ENCODE measurements at regions not wholly inside any gene's neighbourhood (a gene's known extent, or its start where the extent isn't known, plus 50 kb on each side); places are given as distances from the start of the nearest gene placed in this dataset.

GRCh38 chr4:89469516-89469915 is 161.9 kb upstream of the GPRIN3 start:
- H3K9me3 ChIP-seq (ENCODE audit: control insufficient read depth, insufficient read depth, low read length) = no peaks in the 10 kb centered on the region
- no peaks in the 10 kb centered on the region for H3K27me3 ChIP-seq (ENCODE audit: control insufficient read depth, low read length)
- peak overlapping the region; percentile 37 for H3K4me3 ChIP-seq (ENCODE audit: low read length)
- peaks cover 26% of the 10 kb centered on the region for H3K4me1 ChIP-seq (ENCODE audit: control insufficient read depth, low read length)
- H3K79me2 ChIP-seq (ENCODE audit: control insufficient read depth, low read length) = no peaks in the 10 kb centered on the region
- H3K27ac ChIP-seq (ENCODE audit: low read depth, low read length) = peak overlapping the region; percentile 68
- no peaks in the 10 kb centered on the region for H3K36me3 ChIP-seq (ENCODE audit: control insufficient read depth, low read length)
- no peaks in the 10 kb centered on the region for H3K9me2 ChIP-seq (replicated peaks; ENCODE audit: control insufficient read depth, low read length)
- H3K4me2 ChIP-seq (ENCODE audit: low read length) = peak overlapping the region; percentile 63
- H3F3A ChIP-seq (ENCODE audit: control insufficient read depth, insufficient read depth) = no peaks in the 10 kb centered on the region
- no peak for TF ChIP-seq EZH2phosphoT487 (IDR thresholded peaks at IDR 0.05; ENCODE audit: borderline replicate concordance, low read length)
- TF ChIP-seq CTCF (IDR thresholded peaks at IDR 0.05; ENCODE audit: low read depth, low read length, poor library complexity, severe bottlenecking) = no peak
- H4K20me1 ChIP-seq (ENCODE audit: control insufficient read depth, insufficient read depth, low read depth, low read length) = no peaks in the 10 kb centered on the region

GRCh38 chr4:89468602-89469001 is 161.0 kb upstream of the GPRIN3 start:
- H3F3A ChIP-seq (ENCODE audit: control insufficient read depth, insufficient read depth) = no peaks in the 10 kb centered on the region
- H3K9me2 ChIP-seq (replicated peaks; ENCODE audit: control insufficient read depth, low read length) = no peaks in the 10 kb centered on the region
- H3K79me2 ChIP-seq (ENCODE audit: control insufficient read depth, low read length) = no peaks in the 10 kb centered on the region
- H3K27me3 ChIP-seq (ENCODE audit: control insufficient read depth, low read length) = no peaks in the 10 kb centered on the region
- no peak overlapping the region for H3K27ac ChIP-seq (ENCODE audit: low read depth, low read length)
- H3K9me3 ChIP-seq (ENCODE audit: control insufficient read depth, insufficient read depth, low read length) = no peaks in the 10 kb centered on the region
- H3K4me3 ChIP-seq (ENCODE audit: low read length) = no peak overlapping the region
- TF ChIP-seq EZH2phosphoT487 (IDR thresholded peaks at IDR 0.05; ENCODE audit: borderline replicate concordance, low read length) (no peak), CTCF (IDR thresholded peaks at IDR 0.05; ENCODE audit: low read depth, low read length, poor library complexity, severe bottlenecking) (no peak)
- H3K4me1 ChIP-seq (ENCODE audit: control insufficient read depth, low read length) = peaks cover 26% of the 10 kb centered on the region
- no peaks in the 10 kb centered on the region for H4K20me1 ChIP-seq (ENCODE audit: control insufficient read depth, insufficient read depth, low read depth, low read length)
- no peaks in the 10 kb centered on the region for H3K36me3 ChIP-seq (ENCODE audit: control insufficient read depth, low read length)
- H3K4me2 ChIP-seq (ENCODE audit: low read length) = 0 out of 2 replicates have a peak overlapping the region, but pooled peaks have one; percentile 5

GRCh38 chr4:89463341-89463740 is 155.7 kb upstream of the GPRIN3 start:
- no peaks in the 10 kb centered on the region for H3K9me2 ChIP-seq (replicated peaks; ENCODE audit: control insufficient read depth, low read length)
- H3K4me3 ChIP-seq (ENCODE audit: low read length) = no peak overlapping the region
- H3K79me2 ChIP-seq (ENCODE audit: control insufficient read depth, low read length) = no peaks in the 10 kb centered on the region
- no peaks in the 10 kb centered on the region for H3K36me3 ChIP-seq (ENCODE audit: control insufficient read depth, low read length)
- no peaks in the 10 kb centered on the region for H3K9me3 ChIP-seq (ENCODE audit: control insufficient read depth, insufficient read depth, low read length)
- H4K20me1 ChIP-seq (ENCODE audit: control insufficient read depth, insufficient read depth, low read depth, low read length) = no peaks in the 10 kb centered on the region
- no peak overlapping the region for H3K27ac ChIP-seq (ENCODE audit: low read depth, low read length)
- no peak overlapping the region for H3K4me2 ChIP-seq (ENCODE audit: low read length)
- H3K27me3 ChIP-seq (ENCODE audit: control insufficient read depth, low read length) = no peaks in the 10 kb centered on the region
- no peaks in the 10 kb centered on the region for H3F3A ChIP-seq (ENCODE audit: control insufficient read depth, insufficient read depth)
- TF ChIP-seq EZH2phosphoT487 (IDR thresholded peaks at IDR 0.05; ENCODE audit: borderline replicate concordance, low read length) = no peak
- TF ChIP-seq CTCF (IDR thresholded peaks at IDR 0.05; ENCODE audit: low read depth, low read length, poor library complexity, severe bottlenecking) = no peak
- peaks cover under 1% of the 10 kb centered on the region for H3K4me1 ChIP-seq (ENCODE audit: control insufficient read depth, low read length)

Data from DOHH2 (cell line).